ENCODE measurements at regions not wholly inside any gene's neighbourhood (a gene's known extent, or its start where the extent isn't known, plus 50 kb on each side); places are given as distances from the start of the nearest gene placed in this dataset.

DNA sequence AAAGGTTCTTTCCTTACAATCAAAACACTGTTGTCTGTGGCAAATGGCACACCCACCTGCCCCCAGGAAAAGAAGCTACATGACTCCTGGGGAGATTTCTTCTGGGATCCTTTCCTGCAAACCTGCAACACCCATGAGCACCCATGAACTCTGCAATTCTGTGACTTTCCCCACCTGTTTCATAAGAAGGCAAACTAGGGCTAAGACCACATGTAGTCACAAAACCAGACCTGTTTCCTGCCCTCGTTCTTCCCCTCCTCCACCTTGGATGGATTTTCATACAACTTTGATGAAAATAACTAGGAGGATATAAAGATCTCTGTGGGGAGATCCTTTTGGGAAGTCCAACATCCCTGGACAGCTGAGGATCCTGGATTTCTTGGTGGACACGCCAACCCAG lies 1084.7 kb downstream of the BCL11B start:
- Mint-ChIP-seq H3K4me3 (ENCODE audit: unreplicated experiment) (no peak overlapping the region), H3K4me1 (ENCODE audit: low read depth, unreplicated experiment) (no peaks in the 10 kb centered on the region), H3K27ac (ENCODE audit: unreplicated experiment) (no peak overlapping the region), H3K27me3 (ENCODE audit: insufficient read depth, unreplicated experiment) (peaks cover 3% of the 10 kb centered on the region), H3K36me3 (ENCODE audit: insufficient read depth, unreplicated experiment) (no peaks in the 10 kb centered on the region), H3K9me3 (ENCODE audit: unreplicated experiment) (no peaks in the 10 kb centered on the region)
- POLR2A ChIA-PET: no interaction called here
- BruUV-seq (replicated peaks): no TSS peak
- intact Hi-C loops (cut with micrococcal nuclease; ENCODE audit: unreplicated experiment): no loop called here
- no peak for DNase-seq
- Histone ChIP-seq H3K27me3 (replicated peaks; ENCODE audit: control insufficient read depth, insufficient read depth, low read length) (no peaks in the 10 kb centered on the region), H3K4me1 (no peaks in the 10 kb centered on the region), H3K9me3 (no peaks in the 10 kb centered on the region), H3K4me3 (ENCODE audit: low read depth, low read length) (no peak overlapping the region), H3K36me3 (ENCODE audit: control insufficient read depth, insufficient read depth, low read length) (no peaks in the 10 kb centered on the region)
- TF ChIP-seq, protein P1, sequence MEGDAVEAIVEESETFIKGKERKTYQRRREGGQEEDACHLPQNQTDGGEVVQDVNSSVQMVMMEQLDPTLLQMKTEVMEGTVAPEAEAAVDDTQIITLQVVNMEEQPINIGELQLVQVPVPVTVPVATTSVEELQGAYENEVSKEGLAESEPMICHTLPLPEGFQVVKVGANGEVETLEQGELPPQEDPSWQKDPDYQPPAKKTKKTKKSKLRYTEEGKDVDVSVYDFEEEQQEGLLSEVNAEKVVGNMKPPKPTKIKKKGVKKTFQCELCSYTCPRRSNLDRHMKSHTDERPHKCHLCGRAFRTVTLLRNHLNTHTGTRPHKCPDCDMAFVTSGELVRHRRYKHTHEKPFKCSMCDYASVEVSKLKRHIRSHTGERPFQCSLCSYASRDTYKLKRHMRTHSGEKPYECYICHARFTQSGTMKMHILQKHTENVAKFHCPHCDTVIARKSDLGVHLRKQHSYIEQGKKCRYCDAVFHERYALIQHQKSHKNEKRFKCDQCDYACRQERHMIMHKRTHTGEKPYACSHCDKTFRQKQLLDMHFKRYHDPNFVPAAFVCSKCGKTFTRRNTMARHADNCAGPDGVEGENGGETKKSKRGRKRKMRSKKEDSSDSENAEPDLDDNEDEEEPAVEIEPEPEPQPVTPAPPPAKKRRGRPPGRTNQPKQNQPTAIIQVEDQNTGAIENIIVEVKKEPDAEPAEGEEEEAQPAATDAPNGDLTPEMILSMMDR (IDR thresholded peaks at IDR 0.05; ENCODE audit: insufficient read depth in 1 of 2, low read depth in 1 of 2, low read length in 1 of 2, severe bottlenecking in 1 of 2, unreplicated experiment in 1 of 2): no peak
- CTCF ChIA-PET: no interaction called here

DNA sequence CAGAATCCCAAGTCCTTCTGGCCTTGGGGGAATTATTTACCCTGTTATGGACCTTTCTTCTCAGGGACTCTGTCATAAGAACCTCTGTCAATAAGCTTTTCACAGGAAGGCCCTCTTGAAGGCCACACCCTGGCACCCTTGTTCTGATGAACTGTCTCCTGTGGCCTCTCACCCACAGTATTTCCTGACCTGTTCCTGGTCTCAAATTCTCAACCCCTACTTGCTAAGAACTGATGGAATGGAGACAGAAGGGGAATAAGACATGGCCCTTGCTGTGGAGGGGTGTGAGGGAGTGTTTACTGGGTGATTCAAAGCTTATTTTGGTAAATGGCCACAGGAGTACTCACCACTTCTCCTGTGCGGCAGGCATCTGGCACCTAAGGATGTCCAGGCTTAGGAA lies 1082.9 kb downstream of the BCL11B start:
- Mint-ChIP-seq H3K36me3 (ENCODE audit: insufficient read depth, unreplicated experiment) (no peaks in the 10 kb centered on the region), H3K4me1 (ENCODE audit: low read depth, unreplicated experiment) (no peaks in the 10 kb centered on the region), H3K27me3 (ENCODE audit: insufficient read depth, unreplicated experiment) (peaks cover 3% of the 10 kb centered on the region), H3K27ac (ENCODE audit: unreplicated experiment) (no peak overlapping the region), H3K9me3 (ENCODE audit: unreplicated experiment) (no peaks in the 10 kb centered on the region), H3K4me3 (ENCODE audit: unreplicated experiment) (no peak overlapping the region)
- CTCF ChIA-PET: no interaction called here
- Histone ChIP-seq H3K4me3 (ENCODE audit: low read depth, low read length) (no peak overlapping the region), H3K27me3 (replicated peaks; ENCODE audit: control insufficient read depth, insufficient read depth, low read length) (no peaks in the 10 kb centered on the region), H3K9me3 (no peaks in the 10 kb centered on the region), H3K4me1 (no peaks in the 10 kb centered on the region), H3K36me3 (ENCODE audit: control insufficient read depth, insufficient read depth, low read length) (no peaks in the 10 kb centered on the region)
- POLR2A ChIA-PET: no interaction called here
- TF ChIP-seq, protein P1 (IDR thresholded peaks at IDR 0.05; ENCODE audit: insufficient read depth in 1 of 2, low read depth in 1 of 2, low read length in 1 of 2, severe bottlenecking in 1 of 2, unreplicated experiment in 1 of 2): no peak
- DNase-seq: no peak
- intact Hi-C loops (cut with micrococcal nuclease; ENCODE audit: unreplicated experiment): no loop called here
- BruUV-seq (replicated peaks): no TSS peak

DNA sequence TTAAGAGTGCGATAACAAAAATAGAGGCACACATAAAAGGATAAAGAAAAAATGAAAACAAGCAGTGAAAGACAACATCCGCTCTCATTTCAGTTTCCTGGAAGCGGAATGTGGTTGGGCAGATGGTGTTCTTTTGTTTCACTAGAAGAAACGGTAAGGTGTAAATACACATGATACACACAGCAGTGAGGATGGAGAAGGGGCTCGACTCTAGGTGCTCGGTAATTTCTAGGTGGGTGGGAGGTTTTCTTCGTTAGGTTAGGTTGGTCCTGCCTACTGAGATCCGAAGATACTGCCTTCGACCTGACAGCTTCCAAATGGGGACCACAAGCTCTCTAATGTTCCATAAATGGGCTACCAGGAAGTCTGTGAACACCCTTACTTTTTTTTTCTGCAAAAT lies 1082.5 kb downstream of the BCL11B start:
- TF ChIP-seq, protein P1 (IDR thresholded peaks at IDR 0.05; ENCODE audit: insufficient read depth in 1 of 2, low read depth in 1 of 2, low read length in 1 of 2, severe bottlenecking in 1 of 2, unreplicated experiment in 1 of 2): no peak
- H3K4me3 ChIP-seq (ENCODE audit: low read depth, low read length): no peak overlapping the region
- no TSS peak for BruUV-seq (replicated peaks)
- Mint-ChIP-seq H3K9me3 (ENCODE audit: unreplicated experiment) (no peaks in the 10 kb centered on the region), H3K4me3 (ENCODE audit: unreplicated experiment) (no peak overlapping the region), H3K27me3 (ENCODE audit: insufficient read depth, unreplicated experiment) (peaks cover 3% of the 10 kb centered on the region), H3K27ac (ENCODE audit: unreplicated experiment) (no peak overlapping the region), H3K36me3 (ENCODE audit: insufficient read depth, unreplicated experiment) (no peaks in the 10 kb centered on the region), H3K4me1 (ENCODE audit: low read depth, unreplicated experiment) (no peaks in the 10 kb centered on the region)
- no peaks in the 10 kb centered on the region for H3K27me3 ChIP-seq (replicated peaks; ENCODE audit: control insufficient read depth, insufficient read depth, low read length)
- POLR2A ChIA-PET: no interaction called here
- no peaks in the 10 kb centered on the region for H3K9me3 ChIP-seq
- no peak for DNase-seq
- H3K36me3 ChIP-seq (ENCODE audit: control insufficient read depth, insufficient read depth, low read length): no peaks in the 10 kb centered on the region
- no peaks in the 10 kb centered on the region for H3K4me1 ChIP-seq
- CTCF ChIA-PET: no interaction called here
- intact Hi-C loops (cut with micrococcal nuclease; ENCODE audit: unreplicated experiment): no loop called here

All from Caco-2 (cell line).